DOHH2 (cell line): ENCODE measurements at regions not wholly inside any gene's neighbourhood (a gene's known extent, or its start where the extent isn't known, plus 50 kb on each side); places are given as distances from the start of the nearest gene placed in this dataset.

Experiments
- EZH2phosphoT487 ChIP-seq: fragments of 200-600 bp; sonication (generic); IDR thresholded peaks from 2 replicates; pipeline ENCODE4 v1.6.1; 2017; ENCODE audit warnings: borderline replicate concordance, mild to moderate bottlenecking, antibody characterized with exemption, low read length, moderate library complexity, mixed read lengths
- TF ChIP-seq, protein P1 (sequence below): fragments of 200-600 bp; sonication (generic); IDR thresholded peaks from one replicate; pipeline ENCODE4 v1.5.1; 2014; ENCODE audit warnings: antibody characterized with exemption, mild to moderate bottlenecking, low read depth, low read length; ENCODE audit not compliant: poor library complexity, severe bottlenecking

DNA sequence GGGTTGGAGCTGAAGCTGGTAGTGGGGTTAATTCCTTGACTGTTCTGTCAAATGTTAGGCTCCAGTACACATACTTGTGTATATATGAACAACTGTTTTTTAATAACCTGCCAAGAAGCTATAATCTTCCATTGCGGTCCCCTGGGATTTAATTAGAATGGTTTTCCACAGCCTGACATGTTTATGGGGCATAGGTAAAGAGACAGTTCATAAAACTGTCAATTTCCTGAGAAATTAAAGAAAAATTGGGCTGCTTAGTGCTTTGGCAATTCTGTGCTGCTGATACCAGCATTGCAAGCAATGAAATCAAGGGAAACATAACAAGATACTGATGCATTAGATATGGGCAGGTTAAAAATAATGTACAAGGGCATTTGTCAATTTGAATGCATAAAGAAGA is 314.1 kb upstream of the SLC35B3 start:
- TF ChIP-seq, protein P1, sequence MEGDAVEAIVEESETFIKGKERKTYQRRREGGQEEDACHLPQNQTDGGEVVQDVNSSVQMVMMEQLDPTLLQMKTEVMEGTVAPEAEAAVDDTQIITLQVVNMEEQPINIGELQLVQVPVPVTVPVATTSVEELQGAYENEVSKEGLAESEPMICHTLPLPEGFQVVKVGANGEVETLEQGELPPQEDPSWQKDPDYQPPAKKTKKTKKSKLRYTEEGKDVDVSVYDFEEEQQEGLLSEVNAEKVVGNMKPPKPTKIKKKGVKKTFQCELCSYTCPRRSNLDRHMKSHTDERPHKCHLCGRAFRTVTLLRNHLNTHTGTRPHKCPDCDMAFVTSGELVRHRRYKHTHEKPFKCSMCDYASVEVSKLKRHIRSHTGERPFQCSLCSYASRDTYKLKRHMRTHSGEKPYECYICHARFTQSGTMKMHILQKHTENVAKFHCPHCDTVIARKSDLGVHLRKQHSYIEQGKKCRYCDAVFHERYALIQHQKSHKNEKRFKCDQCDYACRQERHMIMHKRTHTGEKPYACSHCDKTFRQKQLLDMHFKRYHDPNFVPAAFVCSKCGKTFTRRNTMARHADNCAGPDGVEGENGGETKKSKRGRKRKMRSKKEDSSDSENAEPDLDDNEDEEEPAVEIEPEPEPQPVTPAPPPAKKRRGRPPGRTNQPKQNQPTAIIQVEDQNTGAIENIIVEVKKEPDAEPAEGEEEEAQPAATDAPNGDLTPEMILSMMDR: no peak
- no peak for TF ChIP-seq EZH2phosphoT487
